Central memory CD8-positive, alpha-beta T cell (primary cell): ENCODE measurements at regions not wholly inside any gene's neighbourhood (a gene's known extent, or its start where the extent isn't known, plus 50 kb on each side); places are given as distances from the start of the nearest gene placed in this dataset.
"Not testable (repeated sequence)": the region's sequence is repeated elsewhere in the genome, so short reads cannot be mapped to it uniquely, and the experiment has no call there.

Source experiments
- ATAC-seq: fragments of 150-1000 bp; cut with Tn5 transposase; replicated peaks from 2 replicates; pipeline ENCODE4 v1.10.0; 2022; ENCODE audit warnings: mild to moderate bottlenecking, moderate FRiP score, moderate number of reproducible peaks; ENCODE audit not compliant: poor library complexity, severe bottlenecking; ENCODE audit errors: extremely low read depth
- DNase-seq, 2 donors: peaks; one replicate each; pipeline ENCODE4 v3.0.0; 2021; ENCODE audit warnings: low spot score in 2 of 2
- H3K27ac Mint-ChIP-seq: one replicate; pipeline ENCODE4 v1.8.0; 2022; ENCODE audit warnings: low read depth, mild to moderate bottlenecking, moderate library complexity, mixed read lengths
- H3K27me3 Mint-ChIP-seq: one replicate; pipeline ENCODE4 v1.8.0; 2022; ENCODE audit warnings: mixed read lengths
- H3K36me3 Mint-ChIP-seq: one replicate; pipeline ENCODE4 v1.8.0; 2022; ENCODE audit warnings: mild to moderate bottlenecking, moderate library complexity, mixed read lengths; ENCODE audit not compliant: insufficient read depth
- H3K4me1 Mint-ChIP-seq: one replicate; pipeline ENCODE4 v1.8.0; 2022; ENCODE audit warnings: mixed read lengths
- H3K4me3 Mint-ChIP-seq: one replicate; pipeline ENCODE4 v1.8.0; 2022; ENCODE audit warnings: mild to moderate bottlenecking, moderate library complexity, mixed read lengths
- H3K9me3 Mint-ChIP-seq: one replicate; pipeline ENCODE4 v1.8.0; 2022; ENCODE audit warnings: mixed read lengths

GRCh38 chr13:37486171-37486681 is 112.3 kb downstream of the POSTN start:
- no peaks in the 10 kb centered on the region for H3K36me3 Mint-ChIP-seq
- no peak overlapping the region for H3K4me3 Mint-ChIP-seq
- DNase-seq (no peak), ATAC-seq (no peak)
- peaks cover 11% of the 10 kb centered on the region for H3K9me3 Mint-ChIP-seq
- H3K27ac Mint-ChIP-seq = no peak overlapping the region
- H3K4me1 Mint-ChIP-seq = no peaks in the 10 kb centered on the region
- no peaks in the 10 kb centered on the region for H3K27me3 Mint-ChIP-seq

GRCh38 chr13:37485756-37486155 is 112.8 kb downstream of the POSTN start:
- DNase-seq (no peak), ATAC-seq (no peak)
- Mint-ChIP-seq H3K9me3 (peaks cover 11% of the 10 kb centered on the region), H3K4me3 (no peak overlapping the region), H3K4me1 (no peaks in the 10 kb centered on the region), H3K27me3 (no peaks in the 10 kb centered on the region), H3K27ac (no peak overlapping the region), H3K36me3 (no peaks in the 10 kb centered on the region)

- Mint-ChIP-seq H3K4me1 (no peaks in the 10 kb centered on the region), H3K4me3 (no peak overlapping the region), H3K9me3 (peaks cover 13% of the 10 kb centered on the region), H3K36me3 (no peaks in the 10 kb centered on the region), H3K27me3 (no peaks in the 10 kb centered on the region), H3K27ac (no peak overlapping the region)
- DNase-seq (no peak), ATAC-seq (no peak)
Observed at GRCh38 chr13:37484056-37484455, 114.5 kb downstream of the POSTN start.

GRCh38 chr13:37482331-37482730 is 116.2 kb downstream of the POSTN start:
- Mint-ChIP-seq H3K27ac (no peak overlapping the region), H3K9me3 (peaks cover 16% of the 10 kb centered on the region), H3K4me1 (no peaks in the 10 kb centered on the region), H3K36me3 (no peaks in the 10 kb centered on the region), H3K4me3 (no peak overlapping the region), H3K27me3 (no peaks in the 10 kb centered on the region)
- DNase-seq = no peak
- ATAC-seq = no peak

- no peaks in the 10 kb centered on the region for H3K4me1 Mint-ChIP-seq
- H3K36me3 Mint-ChIP-seq = no peaks in the 10 kb centered on the region
- no peak overlapping the region for H3K27ac Mint-ChIP-seq
- H3K4me3 Mint-ChIP-seq = no peak overlapping the region
- no peak for ATAC-seq
- H3K9me3 Mint-ChIP-seq = peaks cover 16% of the 10 kb centered on the region
- H3K27me3 Mint-ChIP-seq = no peaks in the 10 kb centered on the region
- no peak for DNase-seq
Observed at GRCh38 chr13:37481885-37482227, 116.7 kb downstream of the POSTN start.

GRCh38 chr13:37481011-37481884 is 117.3 kb downstream of the POSTN start:
- DNase-seq = no peak
- no peak overlapping the region for H3K27ac Mint-ChIP-seq
- ATAC-seq = no peak
- H3K4me3 Mint-ChIP-seq = no peak overlapping the region
- no peaks in the 10 kb centered on the region for H3K4me1 Mint-ChIP-seq
- H3K27me3 Mint-ChIP-seq = no peaks in the 10 kb centered on the region
- peaks cover 16% of the 10 kb centered on the region for H3K9me3 Mint-ChIP-seq
- H3K36me3 Mint-ChIP-seq = no peaks in the 10 kb centered on the region

- no peaks in the 10 kb centered on the region for H3K27me3 Mint-ChIP-seq
Observed at GRCh38 chr13:37479916-37480315, 118.7 kb downstream of the POSTN start.

GRCh38 chr13:37476874-37477273 is 121.7 kb downstream of the POSTN start:
- no peak overlapping the region for H3K4me3 Mint-ChIP-seq
- no peaks in the 10 kb centered on the region for H3K27me3 Mint-ChIP-seq
- no peak for ATAC-seq
- DNase-seq = no peak
- no peak overlapping the region for H3K27ac Mint-ChIP-seq
- no peaks in the 10 kb centered on the region for H3K4me1 Mint-ChIP-seq
- no peaks in the 10 kb centered on the region for H3K36me3 Mint-ChIP-seq
- peaks cover 17% of the 10 kb centered on the region for H3K9me3 Mint-ChIP-seq

More at GRCh38 chr13:37479916-37480315, 118.7 kb downstream of the POSTN start:
- H3K9me3 Mint-ChIP-seq = peaks cover 16% of the 10 kb centered on the region
- H3K36me3 Mint-ChIP-seq = no peaks in the 10 kb centered on the region
- ATAC-seq (no peak), DNase-seq (no peak)
- H3K4me3 Mint-ChIP-seq = no peak overlapping the region
- no peaks in the 10 kb centered on the region for H3K4me1 Mint-ChIP-seq
- H3K27ac Mint-ChIP-seq = no peak overlapping the region

- Mint-ChIP-seq H3K4me1 (no peaks in the 10 kb centered on the region), H3K36me3 (no peaks in the 10 kb centered on the region), H3K9me3 (peaks cover 13% of the 10 kb centered on the region), H3K4me3 (no peak overlapping the region), H3K27me3 (no peaks in the 10 kb centered on the region), H3K27ac (no peak overlapping the region)
- ATAC-seq (no peak), DNase-seq (no peak)
Observed at GRCh38 chr13:37475966-37476365, 122.6 kb downstream of the POSTN start.

- Mint-ChIP-seq H3K4me3 (no peak overlapping the region), H3K27me3 (no peaks in the 10 kb centered on the region), H3K4me1 (no peaks in the 10 kb centered on the region), H3K27ac (no peak overlapping the region), H3K9me3 (peaks cover 13% of the 10 kb centered on the region), H3K36me3 (no peaks in the 10 kb centered on the region)
- ATAC-seq = no peak
- no peak for DNase-seq
Observed at GRCh38 chr13:37475151-37475550, 123.4 kb downstream of the POSTN start.

GRCh38 chr13:37473035-37473434 is 125.5 kb downstream of the POSTN start:
- no peak overlapping the region for H3K4me3 Mint-ChIP-seq
- no peaks in the 10 kb centered on the region for H3K36me3 Mint-ChIP-seq
- H3K9me3 Mint-ChIP-seq = peaks cover 10% of the 10 kb centered on the region
- H3K27ac Mint-ChIP-seq = no peak overlapping the region
- DNase-seq = no peak
- no peaks in the 10 kb centered on the region for H3K27me3 Mint-ChIP-seq
- no peaks in the 10 kb centered on the region for H3K4me1 Mint-ChIP-seq
- no peak for ATAC-seq

- H3K36me3 Mint-ChIP-seq, DNase-seq, H3K4me1 Mint-ChIP-seq, H3K4me3 Mint-ChIP-seq, H3K27ac Mint-ChIP-seq, ATAC-seq, H3K27me3 Mint-ChIP-seq: not testable (repeated sequence)
- peaks cover 15% of the 10 kb centered on the region for H3K9me3 Mint-ChIP-seq
Observed at GRCh38 chr13:37472266-37472665, 126.3 kb downstream of the POSTN start.

GRCh38 chr13:37460166-37460565 is 138.4 kb downstream of the POSTN start:
- Mint-ChIP-seq H3K4me1 (no peaks in the 10 kb centered on the region), H3K36me3 (no peaks in the 10 kb centered on the region), H3K27ac (no peak overlapping the region), H3K27me3 (no peaks in the 10 kb centered on the region), H3K4me3 (no peak overlapping the region), H3K9me3 (peaks cover 7% of the 10 kb centered on the region)
- ATAC-seq (no peak), DNase-seq (no peak)
